NB4 (cell line): ENCODE measurements at regions not wholly inside any gene's neighbourhood (a gene's known extent, or its start where the extent isn't known, plus 50 kb on each side); places are given as distances from the start of the nearest gene placed in this dataset.
"Not testable (repeated sequence)": the region's sequence is repeated elsewhere in the genome, so short reads cannot be mapped to it uniquely, and the experiment has no call there.

Source experiments
- MYC ChIP-seq: IDR thresholded peaks from 2 replicates; pipeline ENCODE4 v1.6.1; 2011; ENCODE audit warnings: low read depth, low read length
- POLR2A ChIP-seq: IDR thresholded peaks from 2 replicates; pipeline ENCODE4 v1.6.1; 2011; ENCODE audit warnings: mild to moderate bottlenecking; ENCODE audit not compliant: insufficient read length; ENCODE audit errors: extremely low read depth
- TF ChIP-seq, protein P1 (sequence below): IDR thresholded peaks from one replicate; pipeline ENCODE4 v1.5.1; 2012; ENCODE audit warnings: low read depth, low read length

DNA sequence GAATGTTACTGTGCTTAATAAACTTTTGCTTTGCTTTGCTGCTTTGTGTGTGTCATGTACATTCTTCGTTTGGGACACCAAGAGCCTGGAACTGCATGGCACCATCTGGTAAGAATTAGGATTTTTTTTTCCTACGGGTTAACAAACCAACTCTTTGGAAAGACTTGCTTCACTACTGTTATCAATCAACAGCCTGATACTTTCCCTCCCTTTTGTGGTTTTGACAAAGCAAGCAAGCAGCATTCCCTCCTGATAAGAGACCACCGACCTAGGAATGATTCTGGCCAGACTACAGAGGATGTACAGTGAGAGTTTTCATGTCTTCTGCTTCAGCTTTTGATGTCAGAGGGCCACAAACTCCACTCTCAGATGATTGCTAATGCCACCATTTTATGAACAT lies 237.5 kb downstream of the FAM72C start:
- TF ChIP-seq, protein P1, sequence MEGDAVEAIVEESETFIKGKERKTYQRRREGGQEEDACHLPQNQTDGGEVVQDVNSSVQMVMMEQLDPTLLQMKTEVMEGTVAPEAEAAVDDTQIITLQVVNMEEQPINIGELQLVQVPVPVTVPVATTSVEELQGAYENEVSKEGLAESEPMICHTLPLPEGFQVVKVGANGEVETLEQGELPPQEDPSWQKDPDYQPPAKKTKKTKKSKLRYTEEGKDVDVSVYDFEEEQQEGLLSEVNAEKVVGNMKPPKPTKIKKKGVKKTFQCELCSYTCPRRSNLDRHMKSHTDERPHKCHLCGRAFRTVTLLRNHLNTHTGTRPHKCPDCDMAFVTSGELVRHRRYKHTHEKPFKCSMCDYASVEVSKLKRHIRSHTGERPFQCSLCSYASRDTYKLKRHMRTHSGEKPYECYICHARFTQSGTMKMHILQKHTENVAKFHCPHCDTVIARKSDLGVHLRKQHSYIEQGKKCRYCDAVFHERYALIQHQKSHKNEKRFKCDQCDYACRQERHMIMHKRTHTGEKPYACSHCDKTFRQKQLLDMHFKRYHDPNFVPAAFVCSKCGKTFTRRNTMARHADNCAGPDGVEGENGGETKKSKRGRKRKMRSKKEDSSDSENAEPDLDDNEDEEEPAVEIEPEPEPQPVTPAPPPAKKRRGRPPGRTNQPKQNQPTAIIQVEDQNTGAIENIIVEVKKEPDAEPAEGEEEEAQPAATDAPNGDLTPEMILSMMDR = not testable (repeated sequence)
- TF ChIP-seq MYC, POLR2A: not testable (repeated sequence)
